Ishikawa (cell line): ENCODE measurements at regions not wholly inside any gene's neighbourhood (a gene's known extent, or its start where the extent isn't known, plus 50 kb on each side); places are given as distances from the start of the nearest gene placed in this dataset.

ENCODE experiments used
- CEBPB ChIP-seq: IDR thresholded peaks from 2 replicates; pipeline ENCODE4 v1.6.1; 2012
- CREB1 ChIP-seq: IDR thresholded peaks from 2 replicates; pipeline ENCODE4 v1.6.1; 2012; ENCODE audit warnings: low read depth
- EGR1 ChIP-seq: IDR thresholded peaks from 2 replicates; pipeline ENCODE4 v1.6.1; 2012
- EP300 ChIP-seq: IDR thresholded peaks from 2 replicates; pipeline ENCODE4 v1.6.1; 2012; ENCODE audit warnings: borderline replicate concordance
- FOXM1 ChIP-seq: IDR thresholded peaks from 2 replicates; pipeline ENCODE4 v1.6.1; 2012; ENCODE audit warnings: low read depth, borderline replicate concordance
- NFIC ChIP-seq: IDR thresholded peaks from 2 replicates; pipeline ENCODE4 v1.6.1; 2012
- RAD21 ChIP-seq: IDR thresholded peaks from 2 replicates; pipeline ENCODE4 v1.6.1; 2012; ENCODE audit warnings: low read depth
- TAF1 ChIP-seq: IDR thresholded peaks from 2 replicates; pipeline ENCODE4 v1.6.1; 2012; ENCODE audit warnings: low read depth, mild to moderate bottlenecking
- TCF12 ChIP-seq: IDR thresholded peaks from 2 replicates; pipeline ENCODE4 v1.6.1; 2012; ENCODE audit warnings: low read depth
- TEAD4 ChIP-seq: IDR thresholded peaks from 2 replicates; pipeline ENCODE4 v1.6.1; 2012
- USF1 ChIP-seq: IDR thresholded peaks from 2 replicates; pipeline ENCODE4 v1.6.1; 2012
- YY1 ChIP-seq: IDR thresholded peaks from 2 replicates; pipeline ENCODE4 v1.6.1; 2012; ENCODE audit warnings: low read depth
- ZBTB7A ChIP-seq: IDR thresholded peaks from 2 replicates; pipeline ENCODE4 v1.6.1; 2012; ENCODE audit warnings: low read depth
- TF ChIP-seq, protein P1 (sequence below): IDR thresholded peaks from 2 replicates; pipeline ENCODE4 v1.6.1; 2012
- TF ChIP-seq, protein P2 (sequence below): IDR thresholded peaks from 2 replicates; pipeline ENCODE4 v1.6.1; 2012; ENCODE audit warnings: low read depth, mild to moderate bottlenecking

- no peak for TF ChIP-seq EGR1
- TF ChIP-seq TAF1 = no peak
- TF ChIP-seq ZBTB7A = no peak
- TF ChIP-seq TEAD4 = no peak
- no peak for TF ChIP-seq RAD21
- no peak for TF ChIP-seq EP300
- no peak for TF ChIP-seq TCF12
- TF ChIP-seq USF1 = no peak
- TF ChIP-seq, protein P1, sequence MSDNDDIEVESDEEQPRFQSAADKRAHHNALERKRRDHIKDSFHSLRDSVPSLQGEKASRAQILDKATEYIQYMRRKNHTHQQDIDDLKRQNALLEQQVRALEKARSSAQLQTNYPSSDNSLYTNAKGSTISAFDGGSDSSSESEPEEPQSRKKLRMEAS = no peak
- no peak for TF ChIP-seq FOXM1
- TF ChIP-seq CREB1 = no peak
- TF ChIP-seq CEBPB = no peak
- no peak for TF ChIP-seq YY1
- no peak for TF ChIP-seq NFIC
- TF ChIP-seq, protein P2, sequence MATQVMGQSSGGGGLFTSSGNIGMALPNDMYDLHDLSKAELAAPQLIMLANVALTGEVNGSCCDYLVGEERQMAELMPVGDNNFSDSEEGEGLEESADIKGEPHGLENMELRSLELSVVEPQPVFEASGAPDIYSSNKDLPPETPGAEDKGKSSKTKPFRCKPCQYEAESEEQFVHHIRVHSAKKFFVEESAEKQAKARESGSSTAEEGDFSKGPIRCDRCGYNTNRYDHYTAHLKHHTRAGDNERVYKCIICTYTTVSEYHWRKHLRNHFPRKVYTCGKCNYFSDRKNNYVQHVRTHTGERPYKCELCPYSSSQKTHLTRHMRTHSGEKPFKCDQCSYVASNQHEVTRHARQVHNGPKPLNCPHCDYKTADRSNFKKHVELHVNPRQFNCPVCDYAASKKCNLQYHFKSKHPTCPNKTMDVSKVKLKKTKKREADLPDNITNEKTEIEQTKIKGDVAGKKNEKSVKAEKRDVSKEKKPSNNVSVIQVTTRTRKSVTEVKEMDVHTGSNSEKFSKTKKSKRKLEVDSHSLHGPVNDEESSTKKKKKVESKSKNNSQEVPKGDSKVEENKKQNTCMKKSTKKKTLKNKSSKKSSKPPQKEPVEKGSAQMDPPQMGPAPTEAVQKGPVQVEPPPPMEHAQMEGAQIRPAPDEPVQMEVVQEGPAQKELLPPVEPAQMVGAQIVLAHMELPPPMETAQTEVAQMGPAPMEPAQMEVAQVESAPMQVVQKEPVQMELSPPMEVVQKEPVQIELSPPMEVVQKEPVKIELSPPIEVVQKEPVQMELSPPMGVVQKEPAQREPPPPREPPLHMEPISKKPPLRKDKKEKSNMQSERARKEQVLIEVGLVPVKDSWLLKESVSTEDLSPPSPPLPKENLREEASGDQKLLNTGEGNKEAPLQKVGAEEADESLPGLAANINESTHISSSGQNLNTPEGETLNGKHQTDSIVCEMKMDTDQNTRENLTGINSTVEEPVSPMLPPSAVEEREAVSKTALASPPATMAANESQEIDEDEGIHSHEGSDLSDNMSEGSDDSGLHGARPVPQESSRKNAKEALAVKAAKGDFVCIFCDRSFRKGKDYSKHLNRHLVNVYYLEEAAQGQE = no peak
Measured at GRCh38 chr6:137304020-137304780, 85.0 kb upstream of the IFNGR1 start.

DNA sequence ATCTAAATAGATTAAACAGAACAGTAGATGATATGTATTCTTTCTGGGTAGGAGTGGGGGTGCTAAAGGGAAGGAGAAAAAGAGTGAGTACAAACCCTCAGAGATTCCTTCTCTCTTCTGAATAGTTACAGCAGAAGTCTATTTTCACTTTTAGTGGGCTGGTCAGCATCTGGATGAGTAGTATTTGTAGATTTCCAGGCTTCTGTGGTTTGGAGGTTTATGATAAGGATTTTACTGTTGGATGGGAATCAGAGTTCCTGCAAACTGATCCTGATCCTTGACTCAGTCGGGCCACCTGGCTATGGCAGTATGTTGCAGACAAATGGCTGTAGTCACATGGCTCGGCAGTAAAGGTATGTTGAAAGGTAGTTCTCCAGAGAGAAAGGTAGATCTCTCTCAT lies 84.3 kb upstream of the IFNGR1 start:
- TF ChIP-seq TEAD4 = no peak
- no peak for TF ChIP-seq EP300
- TF ChIP-seq TCF12 = no peak
- no peak for TF ChIP-seq ZBTB7A
- no peak for TF ChIP-seq TAF1
- no peak for TF ChIP-seq NFIC

DNA sequence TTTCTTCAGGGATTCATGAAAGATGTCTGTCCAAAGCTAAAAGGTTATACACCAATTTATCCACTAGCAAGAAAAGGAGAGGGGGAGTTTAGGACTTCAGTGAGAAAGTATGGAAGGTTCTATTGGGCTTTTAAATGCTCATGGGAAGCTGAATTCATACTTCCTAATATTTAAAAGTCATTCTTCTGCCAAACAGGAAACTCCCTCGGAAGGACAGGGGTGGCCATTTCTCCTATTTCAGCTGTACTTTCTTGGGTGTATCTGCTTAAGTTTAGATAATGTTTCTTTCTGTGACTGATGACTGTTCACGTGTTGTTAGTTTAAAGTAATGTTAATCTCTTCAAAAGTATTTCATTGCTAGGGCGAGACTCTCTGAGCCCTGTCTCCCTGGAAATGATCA lies 80.5 kb upstream of the IFNGR1 start:
- no peak for TF ChIP-seq ZBTB7A

DNA sequence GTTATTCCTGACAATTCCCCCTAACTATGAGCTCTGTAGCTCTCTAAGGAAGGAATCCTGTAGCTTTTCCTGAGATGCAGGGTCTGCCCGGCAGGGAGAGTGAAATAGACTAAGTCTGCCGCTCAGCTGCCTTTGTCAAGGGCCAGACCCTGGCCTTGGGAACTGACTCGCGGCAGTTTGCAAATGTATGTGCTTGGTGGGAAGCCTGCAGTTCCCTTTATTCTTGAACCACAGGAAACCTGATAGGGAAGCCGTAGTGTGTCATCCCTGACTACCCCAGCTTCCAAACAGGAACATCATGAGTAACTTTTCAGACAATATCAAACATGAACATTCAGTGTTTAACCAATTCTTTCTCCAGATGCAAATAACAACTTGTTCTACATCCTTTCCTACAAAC lies 78.7 kb upstream of the IFNGR1 start:
- TF ChIP-seq, protein P1 = no peak
- TF ChIP-seq EGR1 = no peak
- TF ChIP-seq EP300 = no peak
- TF ChIP-seq, protein P2 = no peak
- TF ChIP-seq CREB1 = no peak
- TF ChIP-seq CEBPB = no peak
- TF ChIP-seq TCF12 = no peak
- TF ChIP-seq TEAD4 = no peak
- no peak for TF ChIP-seq NFIC
- no peak for TF ChIP-seq RAD21
- no peak for TF ChIP-seq TAF1
- no peak for TF ChIP-seq FOXM1
- TF ChIP-seq USF1 = no peak
- no peak for TF ChIP-seq ZBTB7A

DNA sequence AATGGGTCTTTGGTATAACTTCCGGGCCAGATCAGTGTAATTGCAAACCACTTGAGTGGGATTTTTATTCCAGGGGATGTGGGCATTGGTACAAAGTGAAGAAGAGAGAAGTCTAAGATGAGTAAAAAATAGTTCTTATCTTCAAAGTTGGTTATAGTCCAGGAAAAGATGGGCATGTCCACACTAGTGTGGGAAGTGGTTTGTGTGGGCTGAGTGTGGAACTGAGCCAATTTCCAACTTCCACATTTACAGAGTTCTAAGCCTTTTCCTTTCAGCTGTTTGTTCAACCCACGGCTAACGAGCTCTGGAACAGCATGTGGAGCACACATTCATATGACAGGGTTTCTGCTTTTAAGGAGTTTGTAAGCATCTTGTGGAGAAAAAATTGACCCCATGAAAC lies 72.3 kb upstream of the IFNGR1 start:
- no peak for TF ChIP-seq YY1
- TF ChIP-seq, protein P1 = no peak
- TF ChIP-seq EGR1 = no peak
- no peak for TF ChIP-seq ZBTB7A
- TF ChIP-seq RAD21 = no peak
- TF ChIP-seq CREB1 = no peak
- TF ChIP-seq USF1 = no peak
- no peak for TF ChIP-seq TAF1
- no peak for TF ChIP-seq EP300
- no peak for TF ChIP-seq TEAD4
- TF ChIP-seq TCF12 = no peak
- no peak for TF ChIP-seq CEBPB
- no peak for TF ChIP-seq FOXM1
- TF ChIP-seq, protein P2 = no peak
- no peak for TF ChIP-seq NFIC
